IMR-90 (cell line): ENCODE measurements at regions not wholly inside any gene's neighbourhood (a gene's known extent, or its start where the extent isn't known, plus 50 kb on each side); places are given as distances from the start of the nearest gene placed in this dataset.
"Not testable (repeated sequence)": the region's sequence is repeated elsewhere in the genome, so short reads cannot be mapped to it uniquely, and the experiment has no call there.

Experiments
- ELK1 ChIP-seq: fragments of 150-350 bp; IDR thresholded peaks from 2 replicates; pipeline ENCODE4 v1.6.1; 2016; ENCODE audit warnings: low read depth, mild to moderate bottlenecking, low read length, moderate library complexity, borderline replicate concordance
- POLR2A ChIP-seq: IDR thresholded peaks from 2 replicates; pipeline ENCODE4 v1.6.1; 2012; ENCODE audit warnings: mild to moderate bottlenecking, low read depth, low read length
- RCOR1 ChIP-seq: IDR thresholded peaks from 2 replicates; pipeline ENCODE4 v1.6.1; 2012; ENCODE audit warnings: mild to moderate bottlenecking, low read length, improper control_type of control experiment; ENCODE audit not compliant: insufficient replicate concordance
- RFX5 ChIP-seq: IDR thresholded peaks from 2 replicates; pipeline ENCODE4 v1.8.0; 2012; ENCODE audit warnings: low read depth, mild to moderate bottlenecking, low read length, moderate library complexity
- TF ChIP-seq, protein P1 (sequence below): conservative IDR thresholded peaks from 2 replicates; pipeline ENCODE4 v1.5.1; 2012; ENCODE audit warnings: mild to moderate bottlenecking, low read depth, low read length, improper control_type of control experiment

DNA sequence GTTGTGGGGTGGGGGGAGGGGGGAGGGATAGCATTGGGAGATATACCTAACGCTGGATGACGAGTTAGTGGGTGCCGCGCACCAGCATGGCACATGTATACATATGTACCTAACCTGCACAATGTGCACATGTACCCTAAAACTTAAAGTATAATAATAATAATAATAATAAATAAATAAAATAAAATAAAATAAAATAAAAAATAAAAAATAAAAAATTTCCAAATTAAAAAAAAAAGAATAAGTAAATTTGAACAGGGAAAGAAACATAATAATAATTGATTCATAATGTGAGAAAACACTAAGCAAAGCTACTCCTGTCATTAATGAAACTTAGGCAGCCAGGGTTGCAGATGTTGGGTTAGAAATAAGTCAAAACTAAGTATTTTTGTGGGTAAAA, 863.2 kb upstream of the CDH10 start:
- TF ChIP-seq, protein P1, sequence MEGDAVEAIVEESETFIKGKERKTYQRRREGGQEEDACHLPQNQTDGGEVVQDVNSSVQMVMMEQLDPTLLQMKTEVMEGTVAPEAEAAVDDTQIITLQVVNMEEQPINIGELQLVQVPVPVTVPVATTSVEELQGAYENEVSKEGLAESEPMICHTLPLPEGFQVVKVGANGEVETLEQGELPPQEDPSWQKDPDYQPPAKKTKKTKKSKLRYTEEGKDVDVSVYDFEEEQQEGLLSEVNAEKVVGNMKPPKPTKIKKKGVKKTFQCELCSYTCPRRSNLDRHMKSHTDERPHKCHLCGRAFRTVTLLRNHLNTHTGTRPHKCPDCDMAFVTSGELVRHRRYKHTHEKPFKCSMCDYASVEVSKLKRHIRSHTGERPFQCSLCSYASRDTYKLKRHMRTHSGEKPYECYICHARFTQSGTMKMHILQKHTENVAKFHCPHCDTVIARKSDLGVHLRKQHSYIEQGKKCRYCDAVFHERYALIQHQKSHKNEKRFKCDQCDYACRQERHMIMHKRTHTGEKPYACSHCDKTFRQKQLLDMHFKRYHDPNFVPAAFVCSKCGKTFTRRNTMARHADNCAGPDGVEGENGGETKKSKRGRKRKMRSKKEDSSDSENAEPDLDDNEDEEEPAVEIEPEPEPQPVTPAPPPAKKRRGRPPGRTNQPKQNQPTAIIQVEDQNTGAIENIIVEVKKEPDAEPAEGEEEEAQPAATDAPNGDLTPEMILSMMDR, result not testable (repeated sequence)
- TF ChIP-seq POLR2A, ELK1, RFX5, RCOR1: not testable (repeated sequence)
